Neural crest cell (in vitro differentiated cells): ENCODE measurements at regions not wholly inside any gene's neighbourhood (a gene's known extent, or its start where the extent isn't known, plus 50 kb on each side); places are given as distances from the start of the nearest gene placed in this dataset.

Experiments
- DNase-seq: peaks from one replicate; pipeline ENCODE4 v3.0.0; 2021; ENCODE audit warnings: low read depth, mixed read lengths, low spot score
- H3K27ac Mint-ChIP-seq: one replicate; pipeline ENCODE4 v1.8.0; 2021; ENCODE audit warnings: mild to moderate bottlenecking, mixed read lengths; ENCODE audit not compliant: unreplicated experiment
- H3K27me3 Mint-ChIP-seq: 2 replicates; pipeline ENCODE4 v1.8.0; 2021; ENCODE audit warnings: low read depth, mild to moderate bottlenecking, mixed read lengths
- H3K36me3 Mint-ChIP-seq: 2 replicates; pipeline ENCODE4 v1.8.0; 2021; ENCODE audit warnings: low read depth, mild to moderate bottlenecking, mixed read lengths
- H3K4me1 Mint-ChIP-seq: 2 replicates; pipeline ENCODE4 v1.8.0; 2021; ENCODE audit warnings: mixed read lengths
- H3K4me3 Mint-ChIP-seq: one replicate; pipeline ENCODE4 v1.8.0; 2021; ENCODE audit warnings: mild to moderate bottlenecking, mixed read lengths
- H3K9me3 Mint-ChIP-seq: 2 replicates; pipeline ENCODE4 v1.8.0; 2021; ENCODE audit warnings: mixed read lengths
- TF ChIP-seq, protein P1 (sequence below): fragments of 200-600 bp; sonication (generic); conservative IDR thresholded peaks from 2 replicates; pipeline ENCODE4 v1.5.0; 2021; ENCODE audit warnings: antibody characterized with exemption, mild to moderate bottlenecking

GRCh38 chr14:76957224-76957891, 71.2 kb downstream of the IRF2BPL start:
- no peaks in the 10 kb centered on the region for H3K36me3 Mint-ChIP-seq
- H3K9me3 Mint-ChIP-seq = no peaks in the 10 kb centered on the region
- peak overlapping the region; percentile 72 for H3K4me3 Mint-ChIP-seq
- no peaks in the 10 kb centered on the region for H3K27me3 Mint-ChIP-seq
- peak overlapping the region; percentile 89 for H3K27ac Mint-ChIP-seq
- TF ChIP-seq, protein P1, sequence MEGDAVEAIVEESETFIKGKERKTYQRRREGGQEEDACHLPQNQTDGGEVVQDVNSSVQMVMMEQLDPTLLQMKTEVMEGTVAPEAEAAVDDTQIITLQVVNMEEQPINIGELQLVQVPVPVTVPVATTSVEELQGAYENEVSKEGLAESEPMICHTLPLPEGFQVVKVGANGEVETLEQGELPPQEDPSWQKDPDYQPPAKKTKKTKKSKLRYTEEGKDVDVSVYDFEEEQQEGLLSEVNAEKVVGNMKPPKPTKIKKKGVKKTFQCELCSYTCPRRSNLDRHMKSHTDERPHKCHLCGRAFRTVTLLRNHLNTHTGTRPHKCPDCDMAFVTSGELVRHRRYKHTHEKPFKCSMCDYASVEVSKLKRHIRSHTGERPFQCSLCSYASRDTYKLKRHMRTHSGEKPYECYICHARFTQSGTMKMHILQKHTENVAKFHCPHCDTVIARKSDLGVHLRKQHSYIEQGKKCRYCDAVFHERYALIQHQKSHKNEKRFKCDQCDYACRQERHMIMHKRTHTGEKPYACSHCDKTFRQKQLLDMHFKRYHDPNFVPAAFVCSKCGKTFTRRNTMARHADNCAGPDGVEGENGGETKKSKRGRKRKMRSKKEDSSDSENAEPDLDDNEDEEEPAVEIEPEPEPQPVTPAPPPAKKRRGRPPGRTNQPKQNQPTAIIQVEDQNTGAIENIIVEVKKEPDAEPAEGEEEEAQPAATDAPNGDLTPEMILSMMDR = no peak
- peaks cover 73% of the 10 kb centered on the region for H3K4me1 Mint-ChIP-seq
- no peak for DNase-seq

- no peaks in the 10 kb centered on the region for H3K9me3 Mint-ChIP-seq
- peak; percentile 88 for DNase-seq
- peak overlapping the region; percentile 99 for H3K27ac Mint-ChIP-seq
- H3K27me3 Mint-ChIP-seq = no peaks in the 10 kb centered on the region
- peaks cover 70% of the 10 kb centered on the region for H3K4me1 Mint-ChIP-seq
- TF ChIP-seq, protein P1 = no peak
- peak overlapping the region; percentile 82 for H3K4me3 Mint-ChIP-seq
- no peaks in the 10 kb centered on the region for H3K36me3 Mint-ChIP-seq
Observed at GRCh38 chr14:76956316-76957090, 72.0 kb downstream of the IRF2BPL start.

GRCh38 chr14:76955575-76956315, 72.8 kb downstream of the IRF2BPL start:
- DNase-seq = no peak
- Mint-ChIP-seq H3K4me1 (peaks cover 70% of the 10 kb centered on the region), H3K27ac (peak overlapping the region; percentile 96), H3K36me3 (no peaks in the 10 kb centered on the region), H3K4me3 (peak overlapping the region; percentile 80), H3K9me3 (no peaks in the 10 kb centered on the region), H3K27me3 (no peaks in the 10 kb centered on the region)
- TF ChIP-seq, protein P1 = no peak

GRCh38 chr14:76954394-76955190, 73.9 kb downstream of the IRF2BPL start:
- H3K4me1 Mint-ChIP-seq = peaks cover 73% of the 10 kb centered on the region
- H3K27me3 Mint-ChIP-seq = no peaks in the 10 kb centered on the region

More at GRCh38 chr14:76954394-76955190, 73.9 kb downstream of the IRF2BPL start:
- Mint-ChIP-seq H3K36me3 (no peaks in the 10 kb centered on the region), H3K9me3 (no peaks in the 10 kb centered on the region), H3K4me3 (peak overlapping the region; percentile 34), H3K27ac (peak overlapping the region; percentile 90)
- DNase-seq = no peak
- TF ChIP-seq, protein P1 = no peak
